NCI-H774 (cell line): ENCODE measurements at regions not wholly inside any gene's neighbourhood (a gene's known extent, or its start where the extent isn't known, plus 50 kb on each side); places are given as distances from the start of the nearest gene placed in this dataset.
"Not testable (repeated sequence)": the region's sequence is repeated elsewhere in the genome, so short reads cannot be mapped to it uniquely, and the experiment has no call there.

Experiments
- DNase-seq: peaks from one replicate; lab custom pipeline; 2025; lab: John Stamatoyannopoulos, UW

DNA sequence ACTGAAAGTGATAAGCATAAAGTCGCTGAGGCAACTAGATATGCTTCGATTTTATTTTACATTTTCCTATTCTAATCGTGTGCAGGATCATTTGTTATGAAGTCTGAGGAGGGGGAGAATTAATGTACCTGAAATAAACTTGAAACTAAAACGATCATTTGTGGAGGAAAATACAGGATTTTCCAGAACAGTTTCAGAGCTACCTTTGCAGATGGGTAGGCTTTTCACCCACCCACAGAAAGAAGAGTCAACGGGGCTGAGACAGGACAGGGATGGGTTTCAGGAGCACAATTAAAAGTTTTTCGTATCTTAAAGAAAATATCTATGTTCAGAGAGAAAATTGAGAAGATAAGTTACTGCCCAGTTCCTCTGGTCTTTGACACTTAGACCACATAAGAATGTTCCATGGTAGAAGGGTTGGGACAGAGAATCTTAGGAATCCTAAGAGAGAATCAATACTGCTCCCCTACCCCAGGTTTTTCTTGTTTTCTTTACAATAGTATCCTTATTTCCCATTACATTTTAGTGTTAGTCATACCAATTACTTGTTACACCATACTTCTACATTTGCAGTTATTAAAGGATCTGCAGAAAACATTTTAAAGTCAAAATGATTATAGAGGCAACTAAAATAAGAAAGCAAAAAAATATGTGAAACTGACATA, 211.4 kb downstream of the DEPDC1B start:
- DNase-seq = no peak

DNA sequence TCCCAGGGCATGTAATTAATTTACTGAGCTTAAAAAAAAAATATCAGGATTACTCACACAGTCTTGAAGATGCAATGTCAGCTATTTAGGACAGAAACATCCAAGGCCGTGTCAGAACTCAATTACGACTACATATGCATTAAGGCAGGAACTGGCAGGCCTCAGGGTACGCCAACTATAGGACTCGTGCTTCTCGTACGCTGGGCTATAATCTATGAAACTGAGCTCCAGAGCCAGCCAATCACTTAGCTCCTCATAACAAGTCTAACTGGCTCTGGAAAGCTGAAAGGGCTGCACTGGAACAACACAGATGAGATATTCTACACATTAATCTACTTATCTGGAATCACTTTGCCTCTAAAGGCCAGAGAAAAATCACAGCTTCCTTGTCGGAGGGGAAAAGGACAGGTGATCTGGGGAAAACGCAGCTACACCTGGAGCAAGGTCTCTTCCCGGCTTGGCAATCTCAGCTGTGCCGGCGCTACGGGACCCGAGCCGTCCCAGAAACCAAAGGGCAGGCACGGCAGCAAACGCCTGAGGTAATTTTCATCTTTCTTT, 212.0 kb downstream of the DEPDC1B start:
- DNase-seq = no peak

GRCh38 chr5:60487476-60487875, 212.5 kb downstream of the DEPDC1B start:
- peak; percentile 10 for DNase-seq

- DNase-seq = no peak
Measured at GRCh38 chr5:60485361-60485760, 214.6 kb downstream of the DEPDC1B start.

DNA sequence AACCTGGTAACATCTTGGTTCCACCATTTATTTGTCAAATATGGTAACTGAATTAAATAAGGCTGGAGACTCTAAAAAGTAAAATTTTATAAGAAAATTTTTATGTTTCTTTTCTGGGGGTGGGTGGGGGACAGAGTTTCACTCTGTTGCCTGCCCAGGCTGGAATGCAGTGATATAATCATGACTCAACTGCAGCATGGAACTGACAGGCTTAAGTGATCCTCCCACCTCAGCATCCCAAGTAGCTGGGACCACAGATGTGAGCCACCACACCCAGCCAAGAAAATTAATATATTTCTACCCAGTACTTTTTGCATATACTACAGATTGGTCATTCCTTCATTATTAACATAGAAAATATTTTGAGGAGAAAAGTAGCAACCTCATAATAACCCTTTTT, 216.9 kb downstream of the DEPDC1B start:
- DNase-seq = no peak

DNA sequence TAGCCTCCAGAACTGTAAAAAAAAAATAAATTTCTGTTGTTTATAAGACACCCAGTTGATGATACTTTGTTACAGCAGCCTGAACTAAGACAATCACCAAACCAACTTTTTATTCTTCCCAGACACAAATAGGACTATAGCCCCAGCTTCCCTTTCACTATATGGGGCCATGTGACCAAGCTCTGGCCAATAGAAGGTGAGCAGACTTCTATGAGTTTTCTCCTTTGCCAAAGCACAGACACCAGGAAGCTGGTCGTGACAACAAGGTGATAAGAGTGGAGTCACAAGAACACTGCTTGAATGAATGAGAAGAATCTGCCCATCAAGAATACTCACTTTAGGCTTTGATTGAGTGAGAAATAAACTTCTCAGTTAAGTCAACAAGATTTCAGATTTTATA, 217.7 kb downstream of the DEPDC1B start:
- no peak for DNase-seq

- DNase-seq = no peak
Measured at GRCh38 chr5:60479542-60479941, 220.4 kb downstream of the DEPDC1B start.

DNA sequence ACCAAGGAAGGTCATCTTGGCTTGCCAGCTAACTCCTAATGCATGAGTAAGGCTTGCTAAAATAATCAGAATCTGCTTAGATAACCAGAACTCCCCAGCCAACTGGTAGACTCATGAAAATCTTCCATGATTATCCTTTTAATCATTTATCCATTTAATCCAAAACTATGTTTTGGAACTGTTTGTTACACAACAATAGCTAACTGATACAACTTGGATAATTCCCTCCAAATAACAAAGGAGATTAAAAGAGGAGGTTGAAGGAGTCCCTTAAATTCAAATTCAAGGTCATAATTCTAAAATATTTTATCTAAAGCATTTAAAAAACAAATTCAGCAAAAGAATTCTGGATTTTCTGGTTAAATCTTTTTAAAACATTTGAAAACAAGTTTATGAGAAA, 222.1 kb downstream of the DEPDC1B start:
- no peak for DNase-seq

- no peak for DNase-seq
Measured at GRCh38 chr5:60473654-60474053, 226.3 kb downstream of the DEPDC1B start.

- DNase-seq = not testable (repeated sequence)
Measured at GRCh38 chr5:60473027-60473426, 226.9 kb downstream of the DEPDC1B start.

DNA sequence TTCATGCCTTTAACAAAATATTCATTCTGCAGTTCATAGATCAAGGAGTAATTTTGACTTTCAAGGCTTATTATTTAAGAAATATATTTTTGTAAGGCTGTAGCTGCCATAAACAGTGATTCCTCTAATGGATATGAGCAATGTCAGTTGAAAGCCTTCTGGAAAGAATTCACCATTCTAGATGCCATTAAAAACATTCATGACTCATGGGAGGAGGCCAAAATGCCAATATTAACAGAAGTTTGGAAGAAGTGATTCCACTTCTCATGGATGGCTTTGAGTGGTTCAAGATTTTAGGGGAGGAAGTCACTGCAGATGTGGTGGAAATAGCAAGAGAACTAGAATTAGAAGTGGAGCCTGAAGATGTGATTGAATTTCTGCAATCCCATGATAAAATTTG, 229.1 kb downstream of the DEPDC1B start:
- no peak for DNase-seq

DNA sequence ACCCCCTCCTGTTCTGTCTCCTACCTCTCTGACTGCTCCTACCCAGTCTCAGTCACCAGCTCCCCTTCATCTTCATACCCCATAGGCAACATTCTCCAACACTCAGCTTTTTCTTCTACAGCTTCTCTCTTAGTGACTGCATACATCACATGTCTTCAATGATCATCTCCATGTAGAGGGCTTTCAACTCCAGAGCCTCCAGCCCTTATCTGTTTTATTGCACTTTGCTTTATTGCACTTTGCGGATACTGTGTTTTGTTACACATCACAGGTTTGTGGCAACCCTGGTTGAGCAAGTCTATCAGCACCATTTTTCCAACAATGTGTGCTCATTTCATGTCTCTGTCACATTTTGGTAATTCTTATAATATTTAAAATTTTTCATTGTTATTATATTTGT, 230.7 kb downstream of the DEPDC1B start:
- no peak for DNase-seq

- DNase-seq = no peak
Measured at GRCh38 chr5:60463179-60463868, 236.6 kb downstream of the DEPDC1B start.

GRCh38 chr5:60458666-60459065, 241.3 kb downstream of the DEPDC1B start:
- no peak for DNase-seq

DNA sequence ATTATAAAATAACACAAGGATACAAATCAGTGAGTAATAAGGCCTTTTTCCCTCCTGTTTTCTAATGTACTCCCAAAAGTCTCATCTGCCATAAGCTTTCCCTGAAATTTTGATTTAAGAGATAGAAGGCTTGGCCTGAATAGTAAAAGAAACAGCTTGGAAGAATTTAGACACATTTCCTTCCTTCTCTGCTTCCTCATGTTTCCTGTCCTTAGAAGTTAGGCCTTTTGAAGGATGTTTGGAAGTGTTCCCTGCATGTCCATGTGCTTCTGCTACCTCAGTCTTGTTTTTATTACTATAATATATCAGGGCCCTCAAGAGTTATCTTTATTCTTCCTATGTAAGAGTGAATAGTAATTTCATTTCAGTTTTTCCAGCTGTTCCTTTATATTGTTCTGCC, 242.7 kb downstream of the DEPDC1B start:
- no peak for DNase-seq

DNA sequence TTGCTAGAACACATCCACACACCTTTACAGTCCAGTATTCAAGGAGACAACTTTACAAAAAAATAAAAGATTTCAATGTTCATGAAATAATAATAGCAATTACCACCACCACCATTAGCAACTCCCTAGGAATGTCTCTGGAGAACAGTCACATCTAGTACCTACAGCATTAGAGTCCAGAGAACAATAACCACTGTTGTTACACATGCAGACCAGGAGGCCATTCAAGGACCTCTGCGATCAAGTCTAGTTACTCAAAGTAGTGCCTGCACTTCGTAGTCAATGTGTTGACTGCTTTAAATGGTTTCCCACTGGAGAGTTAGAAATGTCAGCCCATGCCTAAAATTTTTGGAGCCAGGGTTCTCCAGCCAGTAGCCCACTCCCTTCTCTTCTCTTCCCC, 244.4 kb downstream of the DEPDC1B start:
- DNase-seq = no peak

- DNase-seq = not testable (repeated sequence)
Measured at GRCh38 chr5:60454277-60454676, 245.7 kb downstream of the DEPDC1B start.

GRCh38 chr5:60453186-60453976, 246.6 kb downstream of the DEPDC1B start:
- no peak for DNase-seq

DNA sequence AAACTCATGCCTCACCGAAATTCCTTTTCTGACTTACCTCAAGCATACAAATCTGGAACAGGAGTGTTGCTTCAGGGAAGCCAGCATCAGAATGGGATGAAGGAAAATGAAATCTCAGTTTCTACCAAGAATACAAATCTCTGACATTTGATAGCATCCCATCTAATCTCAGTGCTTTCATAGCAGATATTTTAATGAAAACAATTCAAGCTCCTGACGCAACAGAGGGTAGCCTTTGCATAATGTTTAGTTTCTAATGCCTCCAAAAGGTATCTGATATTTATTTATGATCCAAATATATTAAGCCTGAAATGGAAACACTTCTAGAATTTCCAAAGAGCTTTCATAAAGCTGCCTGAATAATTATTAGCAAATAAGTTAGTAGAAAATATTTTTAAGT, 251.4 kb downstream of the DEPDC1B start:
- DNase-seq = no peak

- DNase-seq = no peak
Measured at GRCh38 chr5:60447488-60447920, 252.5 kb downstream of the DEPDC1B start.

DNA sequence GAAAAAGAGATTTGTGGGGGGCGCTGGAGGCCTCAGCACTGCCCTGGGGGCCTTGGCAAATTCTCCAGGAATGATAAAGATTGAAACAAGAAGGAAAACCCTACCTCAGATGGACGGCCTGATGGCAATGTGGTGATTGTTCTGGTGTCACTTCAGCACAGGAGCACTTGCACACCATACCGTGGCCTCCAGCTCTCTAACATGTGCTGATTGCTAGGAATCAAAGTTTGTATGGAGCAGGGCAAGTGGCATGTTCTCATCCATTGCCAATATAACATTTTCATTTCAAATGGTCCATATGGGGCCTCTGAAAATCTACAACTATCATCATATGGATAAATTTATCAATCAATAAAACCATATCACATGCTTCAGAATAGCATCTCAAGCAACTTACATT, 253.0 kb downstream of the DEPDC1B start:
- no peak for DNase-seq

DNA sequence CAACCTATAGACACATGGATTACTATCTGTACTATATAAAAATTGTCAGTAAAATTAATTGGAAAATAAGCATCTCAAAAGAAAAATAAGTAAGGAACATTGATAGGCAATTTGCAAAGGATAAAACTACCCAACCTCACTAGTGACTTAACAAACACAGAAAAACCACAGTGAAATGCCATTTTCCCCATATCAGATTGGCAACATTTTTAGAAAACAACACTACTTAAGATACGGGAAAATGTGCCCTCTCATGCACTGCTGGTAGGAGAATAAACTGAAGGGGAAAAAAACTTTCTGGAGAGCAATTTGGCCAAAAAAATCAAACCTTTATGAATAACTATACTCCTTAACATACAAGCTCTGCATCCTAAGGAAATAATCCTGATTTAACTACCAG, 254.0 kb downstream of the DEPDC1B start:
- no peak for DNase-seq

DNA sequence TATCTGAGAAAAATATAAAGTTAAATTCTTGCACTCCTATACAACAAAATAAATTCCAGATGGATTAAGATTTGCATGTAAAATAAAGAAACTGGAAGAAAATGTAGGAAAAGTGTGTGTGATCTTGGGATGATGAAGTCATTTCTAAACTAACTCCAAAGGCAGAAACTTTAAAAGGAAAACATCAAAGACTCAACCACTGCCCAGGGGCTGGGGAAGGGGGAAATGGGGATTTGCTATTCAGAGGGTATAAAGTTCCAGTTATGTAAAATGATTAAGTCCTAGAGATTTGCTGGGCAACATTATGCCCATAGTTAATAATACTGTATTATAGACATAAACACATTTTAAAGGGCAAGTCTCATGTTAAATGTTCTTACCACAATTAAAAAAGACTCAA, 254.5 kb downstream of the DEPDC1B start:
- DNase-seq = no peak
